Cardiac fibroblast (primary cell): ENCODE measurements at regions not wholly inside any gene's neighbourhood (a gene's known extent, or its start where the extent isn't known, plus 50 kb on each side); places are given as distances from the start of the nearest gene placed in this dataset.

Experiments
- DNase-seq, 2 donors: peaks; one replicate each; pipeline versions ENCODE4 v3.0.0 to v3.0.0-alpha.2; 2010; ENCODE audit warnings: low read depth in 2 of 2
- H3K4me3 ChIP-seq, 2 donors: replicated peaks in 1 of 2; 1 replicate in 1 of 2; 2 replicates in 1 of 2; pipeline ENCODE4 v1.5.1; 2011; ENCODE audit warnings: low read depth in 2 of 2, low read length in 2 of 2, mild to moderate bottlenecking in 2 of 2, moderate library complexity in 1 of 2
- TF ChIP-seq, protein P1 (sequence below): IDR thresholded peaks from one replicate; pipeline ENCODE4 v1.5.1; 2011; ENCODE audit warnings: low read depth, mild to moderate bottlenecking, low read length, inconsistent platforms

DNA sequence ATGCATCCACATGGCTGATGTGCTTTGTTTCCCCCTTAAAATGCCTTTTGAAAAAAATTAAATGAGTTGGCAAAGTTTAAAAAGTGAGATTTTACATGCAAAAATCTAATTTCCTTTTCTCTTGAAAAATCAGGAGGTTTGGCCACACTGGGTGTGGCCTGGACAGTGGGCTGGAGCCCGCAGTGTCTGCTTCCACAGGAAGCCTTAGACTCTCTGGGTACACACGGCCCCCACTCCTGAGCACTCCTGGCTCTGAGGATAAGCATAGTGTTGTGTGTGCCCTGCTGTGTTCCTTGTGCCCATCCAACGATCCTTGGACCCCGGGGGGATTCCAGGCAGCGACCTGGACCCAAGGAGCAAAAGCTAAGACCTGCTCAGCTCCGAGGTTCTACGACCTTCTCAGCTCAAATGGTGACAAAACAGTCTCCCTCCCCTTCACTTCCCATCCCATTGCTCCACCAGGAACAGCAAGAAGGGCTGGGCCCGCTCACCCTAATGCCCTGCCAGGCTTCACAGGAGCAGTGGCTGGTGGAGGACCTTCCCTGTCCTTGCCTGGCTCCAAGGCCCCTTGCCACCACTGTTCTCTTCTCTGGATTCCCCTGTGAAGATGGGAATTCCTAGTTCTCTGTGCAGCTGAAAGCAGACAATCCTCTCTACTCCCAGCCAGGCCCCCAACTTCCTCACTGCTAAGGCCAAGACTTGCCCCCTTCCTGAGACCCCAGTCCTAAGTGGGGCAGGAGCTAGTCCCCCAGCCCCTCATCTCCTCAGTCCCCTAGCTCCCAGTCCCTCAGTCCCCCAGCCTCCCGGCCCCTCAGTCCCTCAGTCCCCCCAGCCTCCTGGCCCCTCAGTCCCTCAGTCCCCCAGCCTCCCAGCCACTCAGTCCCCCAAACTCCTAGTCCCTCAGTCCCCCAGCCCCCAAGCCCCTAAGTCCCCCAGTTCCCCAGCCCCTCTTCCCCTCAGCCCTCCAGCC lies 395.8 kb downstream of the PTPRU start:
- H3K4me3 ChIP-seq = no peak overlapping the region
- DNase-seq = no peak

DNA sequence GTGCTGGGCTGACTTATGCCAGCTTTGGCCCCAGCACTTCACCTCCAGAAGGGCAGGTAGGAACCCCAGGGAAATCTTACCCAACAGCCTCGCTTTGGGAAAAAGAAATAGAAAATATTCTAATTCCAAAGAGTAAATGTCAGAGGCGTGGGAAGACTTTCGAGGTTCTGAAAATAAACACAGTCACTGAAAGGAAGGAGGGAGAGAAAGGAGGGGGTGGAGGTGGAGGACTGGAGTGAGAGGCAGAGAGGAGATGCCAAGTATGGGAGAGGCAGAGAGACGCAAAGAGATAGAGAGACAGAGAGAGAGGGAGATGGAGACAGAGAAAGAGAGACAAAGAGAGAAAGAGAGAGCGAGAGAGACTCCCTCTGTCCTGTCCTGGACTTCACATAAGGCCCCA lies 395.0 kb downstream of the PTPRU start:
- H3K4me3 ChIP-seq = no peak overlapping the region
- no peak for DNase-seq
- TF ChIP-seq, protein P1, sequence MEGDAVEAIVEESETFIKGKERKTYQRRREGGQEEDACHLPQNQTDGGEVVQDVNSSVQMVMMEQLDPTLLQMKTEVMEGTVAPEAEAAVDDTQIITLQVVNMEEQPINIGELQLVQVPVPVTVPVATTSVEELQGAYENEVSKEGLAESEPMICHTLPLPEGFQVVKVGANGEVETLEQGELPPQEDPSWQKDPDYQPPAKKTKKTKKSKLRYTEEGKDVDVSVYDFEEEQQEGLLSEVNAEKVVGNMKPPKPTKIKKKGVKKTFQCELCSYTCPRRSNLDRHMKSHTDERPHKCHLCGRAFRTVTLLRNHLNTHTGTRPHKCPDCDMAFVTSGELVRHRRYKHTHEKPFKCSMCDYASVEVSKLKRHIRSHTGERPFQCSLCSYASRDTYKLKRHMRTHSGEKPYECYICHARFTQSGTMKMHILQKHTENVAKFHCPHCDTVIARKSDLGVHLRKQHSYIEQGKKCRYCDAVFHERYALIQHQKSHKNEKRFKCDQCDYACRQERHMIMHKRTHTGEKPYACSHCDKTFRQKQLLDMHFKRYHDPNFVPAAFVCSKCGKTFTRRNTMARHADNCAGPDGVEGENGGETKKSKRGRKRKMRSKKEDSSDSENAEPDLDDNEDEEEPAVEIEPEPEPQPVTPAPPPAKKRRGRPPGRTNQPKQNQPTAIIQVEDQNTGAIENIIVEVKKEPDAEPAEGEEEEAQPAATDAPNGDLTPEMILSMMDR = no peak

More for the DNA sequence above, 395.8 kb downstream of the PTPRU start:
- TF ChIP-seq, protein P1 = no peak

DNA sequence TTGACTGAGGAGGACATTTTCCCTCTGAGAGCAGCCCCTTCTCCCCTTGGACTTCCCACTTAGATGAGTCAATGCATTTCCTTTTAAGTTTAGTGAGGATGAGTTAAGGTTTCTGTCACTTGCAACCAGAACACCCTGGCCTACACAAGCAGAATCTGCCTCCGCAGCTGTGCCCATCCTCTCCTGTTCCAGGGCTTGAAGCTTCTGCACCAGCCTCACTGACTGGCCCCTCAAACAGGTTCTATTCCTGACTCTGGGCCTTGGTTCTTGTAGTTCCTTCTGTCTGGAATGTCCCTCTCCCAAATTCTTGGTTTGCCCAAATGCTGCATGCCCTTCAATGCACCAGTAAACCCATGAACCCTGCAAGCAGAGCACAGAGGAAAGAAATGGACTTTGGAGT lies 394.4 kb downstream of the PTPRU start:
- TF ChIP-seq, protein P1 = no peak
- no peak for DNase-seq
- H3K4me3 ChIP-seq = no peak overlapping the region

DNA sequence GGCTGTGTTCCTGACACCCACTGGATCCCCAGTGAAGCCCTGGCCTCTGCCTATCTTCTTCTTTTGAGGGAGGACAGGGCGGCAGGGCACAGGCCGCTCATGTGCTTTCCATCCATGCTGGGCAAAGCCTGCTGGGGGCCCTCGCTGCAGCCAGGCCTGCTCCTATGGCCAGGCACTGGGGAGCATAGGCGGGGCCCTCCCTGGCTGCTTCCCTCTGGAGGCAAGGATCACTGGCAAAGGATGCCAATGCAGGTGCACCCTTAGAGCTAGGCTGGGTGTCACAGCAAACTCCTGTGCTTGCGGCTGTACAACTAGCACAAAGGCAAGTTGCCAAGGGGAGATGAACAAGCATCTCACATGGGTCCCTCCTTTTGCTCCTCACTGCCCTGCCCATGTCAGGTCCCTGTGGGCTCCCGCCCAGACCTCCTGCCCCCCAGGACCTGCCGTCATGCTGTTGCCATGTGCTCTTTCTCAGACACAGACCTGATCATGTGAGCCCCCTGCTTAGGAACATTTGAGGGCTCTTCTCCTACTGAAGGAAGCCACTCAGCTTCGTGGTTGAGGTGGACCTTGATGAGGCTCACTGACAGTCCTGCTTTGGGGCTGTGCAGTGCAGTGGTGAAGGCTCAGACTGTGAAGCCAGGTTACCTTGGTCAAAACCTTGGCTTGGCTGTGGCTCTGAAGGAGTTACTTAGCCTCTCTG lies 393.6 kb downstream of the PTPRU start:
- DNase-seq = no peak
- TF ChIP-seq, protein P1 = no peak
- H3K4me3 ChIP-seq = no peak overlapping the region

DNA sequence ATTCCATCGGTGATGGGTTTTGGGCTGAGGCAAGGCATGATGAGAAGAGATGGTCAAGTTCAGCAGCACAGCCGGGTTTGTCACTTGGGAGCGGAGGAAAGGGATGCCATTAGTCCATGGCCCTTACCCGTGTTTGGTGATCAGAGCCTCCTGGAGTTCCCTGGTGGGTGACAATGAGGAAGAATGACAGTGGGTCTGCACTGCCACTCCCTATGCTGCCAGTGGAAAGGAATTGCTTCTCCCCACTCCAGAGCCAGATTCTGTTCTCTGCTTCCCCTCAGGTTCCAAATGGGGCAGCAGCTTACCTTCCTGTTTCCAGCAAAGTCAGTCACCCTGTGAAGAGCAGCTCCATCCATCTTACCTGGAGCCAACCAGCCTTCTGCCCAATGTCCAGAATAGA lies 393.1 kb downstream of the PTPRU start:
- DNase-seq = no peak
- TF ChIP-seq, protein P1 = no peak
- H3K4me3 ChIP-seq = no peak overlapping the region

DNA sequence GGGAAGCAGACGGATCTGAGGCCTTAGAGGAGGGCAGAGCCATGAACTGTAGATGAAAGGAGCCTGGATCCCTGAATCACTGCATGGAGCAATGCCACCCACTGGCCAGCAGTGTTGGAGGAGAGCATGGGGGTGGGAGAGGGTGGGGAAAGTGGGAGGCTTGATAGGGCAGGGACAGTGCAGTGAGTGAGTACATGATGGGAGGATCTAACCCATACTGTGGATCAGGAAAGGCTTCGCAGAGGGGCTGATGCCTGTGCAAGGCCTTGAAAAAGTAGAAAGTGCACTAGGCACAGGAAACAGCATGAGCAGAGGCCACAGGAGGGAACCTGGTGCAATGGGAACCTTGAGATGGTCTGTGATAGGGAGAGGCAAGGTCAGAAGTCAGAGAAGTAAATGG lies 391.9 kb downstream of the PTPRU start:
- TF ChIP-seq, protein P1 = no peak
- DNase-seq = no peak
- H3K4me3 ChIP-seq = no peak overlapping the region
